Germinal center (tissue), 1 donor: ENCODE measurements at regions not wholly inside any gene's neighbourhood (a gene's known extent, or its start where the extent isn't known, plus 50 kb on each side); places are given as distances from the start of the nearest gene placed in this dataset.

Source experiments
- DNase-seq: peaks from one replicate; pipeline ENCODE4 v3.0.0; 2012; ENCODE audit warnings: mixed read lengths, low spot score

GRCh38 chr3:177599837-177600236 is 402.6 kb upstream of the TBL1XR1 start:
- DNase-seq: no peak

GRCh38 chr3:177600411-177600810 is 403.1 kb upstream of the TBL1XR1 start:
- no peak for DNase-seq

GRCh38 chr3:177601152-177601551 is 403.9 kb upstream of the TBL1XR1 start:
- DNase-seq: no peak

GRCh38 chr3:177602601-177603147 is 405.4 kb upstream of the TBL1XR1 start:
- DNase-seq: no peak

- DNase-seq: no peak
Measured at GRCh38 chr3:177603148-177603603, 405.9 kb upstream of the TBL1XR1 start.

- no peak for DNase-seq
Measured at GRCh38 chr3:177604181-177604580, 406.9 kb upstream of the TBL1XR1 start.

GRCh38 chr3:177606891-177607290 is 409.6 kb upstream of the TBL1XR1 start:
- DNase-seq: no peak

- no peak for DNase-seq
Measured at GRCh38 chr3:177607589-177607988, 410.3 kb upstream of the TBL1XR1 start.

GRCh38 chr3:177608443-177608842 is 411.2 kb upstream of the TBL1XR1 start:
- DNase-seq: no peak

GRCh38 chr3:177609613-177610012 is 412.3 kb upstream of the TBL1XR1 start:
- no peak for DNase-seq

- no peak for DNase-seq
Measured at GRCh38 chr3:177610262-177610661, 413.0 kb upstream of the TBL1XR1 start.

- no peak for DNase-seq
Measured at GRCh38 chr3:177610686-177611633, 413.7 kb upstream of the TBL1XR1 start.

- DNase-seq: no peak
Measured at GRCh38 chr3:177611752-177612334, 414.6 kb upstream of the TBL1XR1 start.

- DNase-seq: no peak
Measured at GRCh38 chr3:177613901-177614300, 416.6 kb upstream of the TBL1XR1 start.

GRCh38 chr3:177615015-177615414 is 417.7 kb upstream of the TBL1XR1 start:
- no peak for DNase-seq

GRCh38 chr3:177618873-177619733 is 421.8 kb upstream of the TBL1XR1 start:
- DNase-seq: no peak

GRCh38 chr3:177620073-177620472 is 422.8 kb upstream of the TBL1XR1 start:
- no peak for DNase-seq

GRCh38 chr3:177622520-177622919 is 425.2 kb upstream of the TBL1XR1 start:
- no peak for DNase-seq

GRCh38 chr3:177622982-177623617 is 425.8 kb upstream of the TBL1XR1 start:
- DNase-seq: no peak

- DNase-seq: no peak
Measured at GRCh38 chr3:177624528-177625495, 427.5 kb upstream of the TBL1XR1 start.
